ENCODE measurements at regions not wholly inside any gene's neighbourhood (a gene's known extent, or its start where the extent isn't known, plus 50 kb on each side); places are given as distances from the start of the nearest gene placed in this dataset.

- no peak for DNase-seq (ENCODE audit: extremely low read depth, low read depth)
Measured at GRCh38 chr14:71702786-71703185, 229.4 kb upstream of the RGS6 start.

GRCh38 chr14:71703477-71703876 is 228.8 kb upstream of the RGS6 start:
- no peak for TF ChIP-seq CTCF (IDR thresholded peaks at IDR 0.05; ENCODE audit: low read depth, low read length, missing control alignments)
- no peak for DNase-seq (ENCODE audit: extremely low read depth, low read depth)
- H3K4me3 ChIP-seq (replicated peaks; ENCODE audit: low read depth, low read length): no peak overlapping the region

More at GRCh38 chr14:71702786-71703185, 229.4 kb upstream of the RGS6 start:
- H3K4me3 ChIP-seq (replicated peaks; ENCODE audit: low read depth, low read length): no peak overlapping the region
- no peak for TF ChIP-seq CTCF (IDR thresholded peaks at IDR 0.05; ENCODE audit: low read depth, low read length, missing control alignments)

- TF ChIP-seq CTCF (IDR thresholded peaks at IDR 0.05; ENCODE audit: low read depth, low read length, missing control alignments): no peak
- DNase-seq (ENCODE audit: extremely low read depth, low read depth): no peak
- no peak overlapping the region for H3K4me3 ChIP-seq (replicated peaks; ENCODE audit: low read depth, low read length)
Measured at GRCh38 chr14:71704210-71704609, 228.0 kb upstream of the RGS6 start.

- TF ChIP-seq CTCF (IDR thresholded peaks at IDR 0.05; ENCODE audit: low read depth, low read length, missing control alignments): no peak
- DNase-seq (ENCODE audit: extremely low read depth, low read depth): no peak
- no peak overlapping the region for H3K4me3 ChIP-seq (replicated peaks; ENCODE audit: low read depth, low read length)
Measured at GRCh38 chr14:71705460-71705859, 226.8 kb upstream of the RGS6 start.

- TF ChIP-seq CTCF (IDR thresholded peaks at IDR 0.05; ENCODE audit: low read depth, low read length, missing control alignments): no peak
- DNase-seq (ENCODE audit: extremely low read depth, low read depth): no peak
- H3K4me3 ChIP-seq (replicated peaks; ENCODE audit: low read depth, low read length): no peak overlapping the region
Measured at GRCh38 chr14:71709076-71709475, 223.2 kb upstream of the RGS6 start.

- H3K4me3 ChIP-seq (replicated peaks; ENCODE audit: low read depth, low read length): no peak overlapping the region
- TF ChIP-seq CTCF (IDR thresholded peaks at IDR 0.05; ENCODE audit: low read depth, low read length, missing control alignments): no peak
Measured at GRCh38 chr14:71709987-71710386, 222.2 kb upstream of the RGS6 start.

GRCh38 chr14:71711125-71711524 is 221.1 kb upstream of the RGS6 start:
- no peak for TF ChIP-seq CTCF (IDR thresholded peaks at IDR 0.05; ENCODE audit: low read depth, low read length, missing control alignments)
- no peak for DNase-seq (ENCODE audit: extremely low read depth, low read depth)
- no peak overlapping the region for H3K4me3 ChIP-seq (replicated peaks; ENCODE audit: low read depth, low read length)

More at GRCh38 chr14:71709987-71710386, 222.2 kb upstream of the RGS6 start:
- DNase-seq (ENCODE audit: extremely low read depth, low read depth): no peak

Data from HFF-Myc (cell line).